Rectal smooth muscle tissue (tissue), 1 donor: ENCODE measurements at regions not wholly inside any gene's neighbourhood (a gene's known extent, or its start where the extent isn't known, plus 50 kb on each side); places are given as distances from the start of the nearest gene placed in this dataset.

Experiments used
- H3K27ac ChIP-seq: one replicate; pipeline ENCODE4 v1.7.0; 2013; ENCODE audit warnings: low read depth, low read length, inconsistent platforms
- H3K27me3 ChIP-seq: one replicate; pipeline ENCODE4 v1.7.0; 2013; ENCODE audit warnings: low read length; ENCODE audit not compliant: control insufficient read depth, insufficient read depth
- H3K36me3 ChIP-seq: one replicate; pipeline ENCODE4 v1.7.0; 2013; ENCODE audit warnings: low read length; ENCODE audit not compliant: control insufficient read depth, insufficient read depth
- H3K4me1 ChIP-seq: one replicate; pipeline ENCODE4 v1.7.0; 2013; ENCODE audit warnings: low read length; ENCODE audit not compliant: control insufficient read depth, insufficient read depth
- H3K4me3 ChIP-seq: one replicate; pipeline ENCODE4 v1.7.0; 2013; ENCODE audit warnings: low read length
- H3K9ac ChIP-seq: one replicate; pipeline ENCODE4 v1.7.0; 2013; ENCODE audit warnings: low read length

DNA sequence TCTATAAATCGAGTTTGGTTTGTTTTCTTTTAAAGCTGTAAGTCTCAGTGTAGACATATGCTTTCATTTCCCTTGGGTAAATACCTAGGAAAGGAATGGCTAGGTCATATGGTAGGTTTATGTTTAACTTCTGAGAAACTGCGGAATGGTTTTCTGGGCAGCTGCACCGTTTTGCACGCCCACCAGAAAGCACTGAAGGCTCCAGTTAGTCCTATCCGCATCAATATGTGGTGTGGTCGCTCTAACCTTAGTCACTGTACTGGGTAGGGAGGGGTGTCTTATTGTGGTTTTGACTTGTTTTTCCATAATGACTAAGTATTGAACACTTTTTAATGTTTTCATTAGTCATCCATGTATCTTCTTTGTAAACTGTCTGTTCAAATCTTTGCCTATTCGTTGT, 279.5 kb upstream of the AKR1E2 start:
- Histone ChIP-seq H3K27ac (no peak overlapping the region), H3K9ac (no peak overlapping the region), H3K27me3 (no peaks in the 10 kb centered on the region), H3K4me1 (peaks cover 2% of the 10 kb centered on the region), H3K4me3 (no peak overlapping the region), H3K36me3 (no peaks in the 10 kb centered on the region)

DNA sequence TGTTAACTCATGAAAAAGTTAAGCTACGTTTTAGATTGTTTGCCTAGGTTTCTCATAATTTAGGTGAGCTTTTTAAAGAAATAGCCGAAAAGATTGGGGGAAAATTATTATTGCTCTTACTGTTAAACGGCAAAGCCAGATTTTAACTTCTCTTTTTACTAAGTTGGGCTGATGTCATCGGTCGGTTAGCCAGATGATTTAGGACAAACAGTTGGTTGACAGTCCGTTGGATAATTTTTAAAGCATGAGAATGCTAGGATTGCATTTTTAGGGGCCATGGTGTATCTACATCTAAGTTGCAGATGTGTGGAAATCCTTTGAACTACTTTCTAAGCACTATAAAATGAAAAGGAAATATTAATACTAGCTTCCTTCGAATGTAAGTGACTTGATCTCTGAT, 280.9 kb upstream of the AKR1E2 start:
- Histone ChIP-seq H3K9ac (no peak overlapping the region), H3K27ac (no peak overlapping the region), H3K27me3 (no peaks in the 10 kb centered on the region), H3K36me3 (no peaks in the 10 kb centered on the region), H3K4me3 (no peak overlapping the region), H3K4me1 (peaks cover 2% of the 10 kb centered on the region)

- no peak overlapping the region for H3K27ac ChIP-seq
- no peak overlapping the region for H3K9ac ChIP-seq
- H3K27me3 ChIP-seq, result no peaks in the 10 kb centered on the region
- H3K4me1 ChIP-seq, result peaks cover 2% of the 10 kb centered on the region
- H3K4me3 ChIP-seq, result no peak overlapping the region
- no peaks in the 10 kb centered on the region for H3K36me3 ChIP-seq
Observed at GRCh38 chr10:4543938-4544533, 282.0 kb upstream of the AKR1E2 start.

DNA sequence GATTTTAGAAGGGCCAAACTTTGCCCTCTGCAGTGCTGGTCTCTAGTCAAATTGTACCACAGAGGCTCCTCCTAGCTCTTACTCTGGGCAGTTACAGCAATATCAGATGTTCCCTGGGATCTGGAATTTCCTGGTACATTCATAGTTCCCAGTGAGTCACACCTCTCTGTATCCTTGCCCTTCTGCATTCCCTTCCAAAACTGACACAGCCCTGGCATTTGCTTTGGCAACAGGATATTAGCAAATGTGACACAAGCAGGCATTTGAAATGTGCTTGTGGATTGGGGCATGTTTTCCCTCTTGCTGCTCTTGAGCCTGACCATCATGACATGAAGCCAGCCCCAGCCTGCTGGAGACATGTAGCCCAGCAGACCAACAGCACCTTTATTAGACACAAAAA, 284.7 kb upstream of the AKR1E2 start:
- H3K4me1 ChIP-seq, result peaks cover 2% of the 10 kb centered on the region
- no peak overlapping the region for H3K27ac ChIP-seq
- H3K9ac ChIP-seq, result no peak overlapping the region
- H3K4me3 ChIP-seq, result no peak overlapping the region
- H3K27me3 ChIP-seq, result no peaks in the 10 kb centered on the region
- H3K36me3 ChIP-seq, result no peaks in the 10 kb centered on the region

GRCh38 chr10:4538016-4538415, 288.0 kb upstream of the AKR1E2 start:
- no peaks in the 10 kb centered on the region for H3K27me3 ChIP-seq
- no peak overlapping the region for H3K4me3 ChIP-seq
- H3K9ac ChIP-seq, result no peak overlapping the region
- H3K4me1 ChIP-seq, result no peaks in the 10 kb centered on the region
- H3K36me3 ChIP-seq, result no peaks in the 10 kb centered on the region
- no peak overlapping the region for H3K27ac ChIP-seq

GRCh38 chr10:4535521-4535920, 290.5 kb upstream of the AKR1E2 start:
- H3K36me3 ChIP-seq, result no peaks in the 10 kb centered on the region
- H3K9ac ChIP-seq, result no peak overlapping the region
- no peaks in the 10 kb centered on the region for H3K4me1 ChIP-seq
- no peak overlapping the region for H3K27ac ChIP-seq
- H3K4me3 ChIP-seq, result no peak overlapping the region
- H3K27me3 ChIP-seq, result no peaks in the 10 kb centered on the region

GRCh38 chr10:4533621-4534020, 292.4 kb upstream of the AKR1E2 start:
- no peaks in the 10 kb centered on the region for H3K27me3 ChIP-seq
- no peak overlapping the region for H3K4me3 ChIP-seq
- H3K36me3 ChIP-seq, result no peaks in the 10 kb centered on the region
- no peaks in the 10 kb centered on the region for H3K4me1 ChIP-seq
- no peak overlapping the region for H3K27ac ChIP-seq
- H3K9ac ChIP-seq, result no peak overlapping the region

GRCh38 chr10:4532976-4533375, 293.0 kb upstream of the AKR1E2 start:
- Histone ChIP-seq H3K27ac (no peak overlapping the region), H3K36me3 (no peaks in the 10 kb centered on the region), H3K4me1 (no peaks in the 10 kb centered on the region), H3K4me3 (no peak overlapping the region), H3K27me3 (no peaks in the 10 kb centered on the region), H3K9ac (no peak overlapping the region)

DNA sequence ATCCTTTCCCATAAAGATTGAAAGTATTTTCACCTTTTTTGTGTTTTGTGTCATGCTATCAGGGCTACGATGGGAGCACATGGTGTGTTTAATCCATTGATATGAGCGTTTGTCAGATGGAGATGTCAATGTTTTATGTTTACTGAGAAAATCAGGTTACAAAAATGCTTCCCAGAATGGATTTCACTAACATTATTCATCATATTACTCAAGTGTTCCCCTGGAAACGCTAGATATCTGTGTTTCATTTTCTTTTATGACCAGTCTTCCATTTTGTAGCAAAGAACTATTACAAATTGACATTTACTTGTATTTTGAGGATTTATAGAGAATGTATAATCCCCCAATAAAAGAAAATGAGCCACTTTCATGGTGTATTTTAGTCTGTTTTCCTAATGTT, 293.5 kb upstream of the AKR1E2 start:
- H3K36me3 ChIP-seq, result no peaks in the 10 kb centered on the region
- H3K27me3 ChIP-seq, result no peaks in the 10 kb centered on the region
- H3K27ac ChIP-seq, result no peak overlapping the region
- H3K9ac ChIP-seq, result no peak overlapping the region
- H3K4me1 ChIP-seq, result no peaks in the 10 kb centered on the region
- no peak overlapping the region for H3K4me3 ChIP-seq

- Histone ChIP-seq H3K4me1 (no peaks in the 10 kb centered on the region), H3K4me3 (no peak overlapping the region), H3K27me3 (no peaks in the 10 kb centered on the region), H3K27ac (no peak overlapping the region), H3K9ac (no peak overlapping the region), H3K36me3 (no peaks in the 10 kb centered on the region)
Observed at GRCh38 chr10:4532011-4532410, 294.0 kb upstream of the AKR1E2 start.

GRCh38 chr10:4529266-4529665, 296.7 kb upstream of the AKR1E2 start:
- no peak overlapping the region for H3K9ac ChIP-seq
- H3K27ac ChIP-seq, result no peak overlapping the region
- no peaks in the 10 kb centered on the region for H3K4me1 ChIP-seq
- H3K27me3 ChIP-seq, result no peaks in the 10 kb centered on the region
- no peaks in the 10 kb centered on the region for H3K36me3 ChIP-seq
- H3K4me3 ChIP-seq, result no peak overlapping the region

- Histone ChIP-seq H3K27me3 (no peaks in the 10 kb centered on the region), H3K4me1 (no peaks in the 10 kb centered on the region), H3K27ac (no peak overlapping the region), H3K4me3 (no peak overlapping the region), H3K9ac (no peak overlapping the region), H3K36me3 (no peaks in the 10 kb centered on the region)
Observed at GRCh38 chr10:4527281-4527970, 298.6 kb upstream of the AKR1E2 start.

DNA sequence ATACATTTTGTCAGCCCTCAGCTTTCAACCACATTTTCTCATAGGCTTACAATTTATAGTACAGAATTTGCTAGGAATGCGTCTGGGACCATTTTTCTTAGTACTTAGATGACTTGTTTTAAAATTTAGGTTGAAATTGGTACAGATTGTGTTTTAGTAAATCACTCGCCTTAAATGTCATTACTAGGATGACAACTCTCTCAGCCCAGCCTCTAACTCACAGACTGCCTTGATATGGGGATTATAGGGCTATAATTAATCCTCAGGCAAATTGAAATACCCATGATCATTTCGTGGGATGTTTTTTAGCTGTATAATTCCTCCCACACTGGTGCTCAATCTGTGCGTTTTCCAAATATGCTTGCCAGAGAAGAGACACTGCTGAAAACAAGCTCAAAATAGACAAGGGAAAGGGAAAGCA, 299.7 kb upstream of the AKR1E2 start:
- Histone ChIP-seq H3K27ac (no peak overlapping the region), H3K4me3 (no peak overlapping the region), H3K36me3 (no peaks in the 10 kb centered on the region), H3K4me1 (no peaks in the 10 kb centered on the region), H3K27me3 (no peaks in the 10 kb centered on the region), H3K9ac (no peak overlapping the region)
